SK-N-SH treated with all-trans-retinoic acid at 6 μM for 48 hours (cell line): ENCODE measurements at regions not wholly inside any gene's neighbourhood (a gene's known extent, or its start where the extent isn't known, plus 50 kb on each side); places are given as distances from the start of the nearest gene placed in this dataset.

Experiments used
- ATAC-seq: fragments of 200-7000 bp; cut with Tn5 transposase; 3 replicates; pipeline ENCODE4 v1.9.1; 2020; ENCODE audit warnings: mild to moderate bottlenecking, moderate library complexity
- ARNTL ChIP-seq: fragments of 450-650 bp; formaldehyde crosslinking; IDR thresholded peaks from 2 replicates; pipeline ENCODE4 v1.5.0; 2020; ENCODE audit warnings: low read depth, mild to moderate bottlenecking, moderate library complexity, borderline replicate concordance
- BACH2 ChIP-seq: fragments of 250-450 bp; sonication (Bioruptor Pico); IDR thresholded peaks from 2 replicates; pipeline ENCODE4 v1.9.0; 2021; ENCODE audit warnings: mild to moderate bottlenecking, borderline replicate concordance
- CSDC2 ChIP-seq: fragments of 250-450 bp; sonication (Bioruptor Pico); IDR thresholded peaks from 2 replicates; pipeline ENCODE4 v1.5.0; 2020; ENCODE audit warnings: mild to moderate bottlenecking, moderate library complexity
- ESRRG ChIP-seq: fragments of 250-450 bp; sonication (Bioruptor Pico); IDR thresholded peaks from 2 replicates; pipeline ENCODE4 v1.6.1; 2021; ENCODE audit warnings: mild to moderate bottlenecking
- GLIS3 ChIP-seq: fragments of 250-450 bp; sonication (Bioruptor Pico); IDR thresholded peaks from 2 replicates; pipeline ENCODE4 v1.5.0; 2020; ENCODE audit warnings: mild to moderate bottlenecking, moderate library complexity
- ISL1 ChIP-seq: fragments of 250-450 bp; sonication (Bioruptor Pico); IDR thresholded peaks from 2 replicates; pipeline ENCODE4 v2.1.2; 2022; ENCODE audit warnings: mild to moderate bottlenecking, moderate library complexity
- OSR1 ChIP-seq: fragments of 250-450 bp; sonication (Bioruptor Pico); IDR thresholded peaks from 2 replicates; pipeline ENCODE4 v1.8.0; 2022; ENCODE audit warnings: moderate library complexity, mild to moderate bottlenecking, inconsistent platforms
- PPARA ChIP-seq: fragments of 250-450 bp; sonication (Bioruptor Pico); IDR thresholded peaks from 2 replicates; pipeline ENCODE4 v1.5.0; 2020; ENCODE audit warnings: mild to moderate bottlenecking, borderline replicate concordance
- RARB ChIP-seq: fragments of 250-450 bp; sonication (Bioruptor Pico); IDR thresholded peaks from 2 replicates; pipeline ENCODE4 v1.8.0; 2021; ENCODE audit warnings: mild to moderate bottlenecking, moderate library complexity
- SNAI2 ChIP-seq: fragments of 250-450 bp; sonication (Bioruptor Pico); IDR thresholded peaks from 2 replicates; pipeline ENCODE4 v1.5.0; 2020; ENCODE audit warnings: mild to moderate bottlenecking, moderate library complexity
- TCF4 ChIP-seq: fragments of 250-450 bp; sonication (Bioruptor Pico); IDR thresholded peaks from 2 replicates; pipeline ENCODE4 v1.8.0; 2021; ENCODE audit warnings: mild to moderate bottlenecking, moderate library complexity, borderline replicate concordance
- TOX ChIP-seq: fragments of 250-450 bp; sonication (Bioruptor Pico); IDR thresholded peaks from 2 replicates; pipeline ENCODE4 v1.8.0; 2021; ENCODE audit warnings: mild to moderate bottlenecking, moderate library complexity, borderline replicate concordance
- ZC3H10 ChIP-seq: fragments of 250-450 bp; sonication (Bioruptor Pico); IDR thresholded peaks from 2 replicates; pipeline ENCODE4 v1.5.1; 2021; ENCODE audit warnings: mild to moderate bottlenecking, moderate library complexity
- ZFP3 ChIP-seq: fragments of 250-450 bp; sonication (Bioruptor Pico); IDR thresholded peaks from 2 replicates; pipeline ENCODE4 v1.5.0; 2020; ENCODE audit warnings: mild to moderate bottlenecking, moderate library complexity
- ZFP30 ChIP-seq: fragments of 450-650 bp; formaldehyde crosslinking; IDR thresholded peaks from 2 replicates; pipeline ENCODE4 v1.5.0; 2022; ENCODE audit warnings: mild to moderate bottlenecking, moderate library complexity
- ZNF565 ChIP-seq: fragments of 450-650 bp; formaldehyde crosslinking; conservative IDR thresholded peaks from 2 replicates; pipeline ENCODE4 v1.5.0; 2020; ENCODE audit warnings: low read depth, mild to moderate bottlenecking, moderate library complexity
- ZNF70 ChIP-seq: fragments of 450-650 bp; formaldehyde crosslinking; IDR thresholded peaks from 2 replicates; pipeline ENCODE4 v1.5.0; 2020; ENCODE audit warnings: mild to moderate bottlenecking, moderate library complexity
- ZNF8 ChIP-seq: fragments of 450-650 bp; formaldehyde crosslinking; IDR thresholded peaks from 2 replicates; pipeline ENCODE4 v1.5.0; 2020; ENCODE audit warnings: mild to moderate bottlenecking, moderate library complexity
- TF ChIP-seq, protein P1 (sequence below): fragments of 250-450 bp; sonication (Bioruptor Pico); IDR thresholded peaks from 2 replicates; pipeline ENCODE4 v1.5.1; 2020; ENCODE audit warnings: low read depth, mild to moderate bottlenecking, moderate library complexity
- TF ChIP-seq, protein P2 (sequence below): fragments of 250-450 bp; sonication (Bioruptor Pico); IDR thresholded peaks from 2 replicates; pipeline ENCODE4 v1.5.1; 2021; ENCODE audit warnings: mild to moderate bottlenecking, moderate library complexity
- TF ChIP-seq, protein P3 (sequence below): fragments of 250-450 bp; sonication (Bioruptor Pico); IDR thresholded peaks from 2 replicates; pipeline ENCODE4 v1.5.0; 2020; ENCODE audit warnings: mild to moderate bottlenecking, moderate library complexity
- TF ChIP-seq, protein P4 (sequence below): fragments of 250-450 bp; sonication (Bioruptor Pico); IDR thresholded peaks from 2 replicates; pipeline ENCODE4 v1.8.0; 2020; ENCODE audit warnings: mild to moderate bottlenecking, moderate library complexity, borderline replicate concordance

DNA sequence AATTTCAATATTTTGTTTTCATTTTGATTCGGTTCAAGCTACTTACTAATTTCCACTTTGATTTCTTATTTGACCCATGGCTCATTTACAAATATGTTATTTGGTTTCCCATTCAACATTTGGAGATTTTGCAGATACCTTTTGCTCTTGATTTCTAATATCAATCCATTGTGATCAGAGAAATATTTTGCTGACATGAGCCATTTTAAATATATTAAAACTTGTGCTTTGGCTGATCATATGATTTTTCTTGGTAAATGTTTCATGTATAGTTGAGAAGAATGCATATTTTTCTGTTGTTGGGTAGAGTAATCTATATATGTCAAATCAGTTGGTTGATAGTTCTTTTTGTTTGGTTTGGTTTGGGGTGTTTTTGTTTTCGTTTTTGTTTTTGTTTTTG lies 95.0 kb downstream of the GASK1B start:
- TF ChIP-seq PPARA (CRISPR knock-in tag) (no peak), ARNTL (CRISPR knock-in tag) (no peak), GLIS3 (CRISPR knock-in tag) (no peak), ZNF70 (CRISPR knock-in tag) (no peak), ZNF565 (CRISPR knock-in tag) (no peak), ESRRG (no peak), BACH2 (CRISPR knock-in tag) (no peak), SNAI2 (CRISPR knock-in tag) (no peak), ZC3H10 (CRISPR knock-in tag) (no peak), RARB (CRISPR knock-in tag) (no peak), CSDC2 (CRISPR knock-in tag) (no peak), ZFP30 (CRISPR knock-in tag) (no peak), OSR1 (CRISPR knock-in tag) (no peak), ZFP3 (CRISPR knock-in tag) (no peak), ISL1 (CRISPR knock-in tag) (no peak), TOX (CRISPR knock-in tag) (no peak)
- TF ChIP-seq, protein P1, sequence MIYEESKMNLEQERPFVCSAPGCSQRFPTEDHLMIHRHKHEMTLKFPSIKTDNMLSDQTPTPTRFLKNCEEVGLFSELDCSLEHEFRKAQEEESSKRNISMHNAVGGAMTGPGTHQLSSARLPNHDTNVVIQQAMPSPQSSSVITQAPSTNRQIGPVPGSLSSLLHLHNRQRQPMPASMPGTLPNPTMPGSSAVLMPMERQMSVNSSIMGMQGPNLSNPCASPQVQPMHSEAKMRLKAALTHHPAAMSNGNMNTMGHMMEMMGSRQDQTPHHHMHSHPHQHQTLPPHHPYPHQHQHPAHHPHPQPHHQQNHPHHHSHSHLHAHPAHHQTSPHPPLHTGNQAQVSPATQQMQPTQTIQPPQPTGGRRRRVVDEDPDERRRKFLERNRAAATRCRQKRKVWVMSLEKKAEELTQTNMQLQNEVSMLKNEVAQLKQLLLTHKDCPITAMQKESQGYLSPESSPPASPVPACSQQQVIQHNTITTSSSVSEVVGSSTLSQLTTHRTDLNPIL (CRISPR knock-in tag) = no peak
- TF ChIP-seq, protein P2, sequence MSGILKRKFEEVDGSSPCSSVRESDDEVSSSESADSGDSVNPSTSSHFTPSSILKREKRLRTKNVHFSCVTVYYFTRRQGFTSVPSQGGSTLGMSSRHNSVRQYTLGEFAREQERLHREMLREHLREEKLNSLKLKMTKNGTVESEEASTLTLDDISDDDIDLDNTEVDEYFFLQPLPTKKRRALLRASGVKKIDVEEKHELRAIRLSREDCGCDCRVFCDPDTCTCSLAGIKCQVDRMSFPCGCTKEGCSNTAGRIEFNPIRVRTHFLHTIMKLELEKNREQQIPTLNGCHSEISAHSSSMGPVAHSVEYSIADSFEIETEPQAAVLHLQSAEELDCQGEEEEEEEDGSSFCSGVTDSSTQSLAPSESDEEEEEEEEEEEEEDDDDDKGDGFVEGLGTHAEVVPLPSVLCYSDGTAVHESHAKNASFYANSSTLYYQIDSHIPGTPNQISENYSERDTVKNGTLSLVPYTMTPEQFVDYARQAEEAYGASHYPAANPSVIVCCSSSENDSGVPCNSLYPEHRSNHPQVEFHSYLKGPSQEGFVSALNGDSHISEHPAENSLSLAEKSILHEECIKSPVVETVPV (CRISPR knock-in tag) = no peak
- TF ChIP-seq, protein P3, sequence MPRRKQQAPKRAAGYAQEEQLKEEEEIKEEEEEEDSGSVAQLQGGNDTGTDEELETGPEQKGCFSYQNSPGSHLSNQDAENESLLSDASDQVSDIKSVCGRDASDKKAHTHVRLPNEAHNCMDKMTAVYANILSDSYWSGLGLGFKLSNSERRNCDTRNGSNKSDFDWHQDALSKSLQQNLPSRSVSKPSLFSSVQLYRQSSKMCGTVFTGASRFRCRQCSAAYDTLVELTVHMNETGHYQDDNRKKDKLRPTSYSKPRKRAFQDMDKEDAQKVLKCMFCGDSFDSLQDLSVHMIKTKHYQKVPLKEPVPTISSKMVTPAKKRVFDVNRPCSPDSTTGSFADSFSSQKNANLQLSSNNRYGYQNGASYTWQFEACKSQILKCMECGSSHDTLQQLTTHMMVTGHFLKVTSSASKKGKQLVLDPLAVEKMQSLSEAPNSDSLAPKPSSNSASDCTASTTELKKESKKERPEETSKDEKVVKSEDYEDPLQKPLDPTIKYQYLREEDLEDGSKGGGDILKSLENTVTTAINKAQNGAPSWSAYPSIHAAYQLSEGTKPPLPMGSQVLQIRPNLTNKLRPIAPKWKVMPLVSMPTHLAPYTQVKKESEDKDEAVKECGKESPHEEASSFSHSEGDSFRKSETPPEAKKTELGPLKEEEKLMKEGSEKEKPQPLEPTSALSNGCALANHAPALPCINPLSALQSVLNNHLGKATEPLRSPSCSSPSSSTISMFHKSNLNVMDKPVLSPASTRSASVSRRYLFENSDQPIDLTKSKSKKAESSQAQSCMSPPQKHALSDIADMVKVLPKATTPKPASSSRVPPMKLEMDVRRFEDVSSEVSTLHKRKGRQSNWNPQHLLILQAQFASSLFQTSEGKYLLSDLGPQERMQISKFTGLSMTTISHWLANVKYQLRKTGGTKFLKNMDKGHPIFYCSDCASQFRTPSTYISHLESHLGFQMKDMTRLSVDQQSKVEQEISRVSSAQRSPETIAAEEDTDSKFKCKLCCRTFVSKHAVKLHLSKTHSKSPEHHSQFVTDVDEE (CRISPR knock-in tag) = no peak
- TF ChIP-seq, all 23 proteins: peak for 0
- no peak for ATAC-seq

DNA sequence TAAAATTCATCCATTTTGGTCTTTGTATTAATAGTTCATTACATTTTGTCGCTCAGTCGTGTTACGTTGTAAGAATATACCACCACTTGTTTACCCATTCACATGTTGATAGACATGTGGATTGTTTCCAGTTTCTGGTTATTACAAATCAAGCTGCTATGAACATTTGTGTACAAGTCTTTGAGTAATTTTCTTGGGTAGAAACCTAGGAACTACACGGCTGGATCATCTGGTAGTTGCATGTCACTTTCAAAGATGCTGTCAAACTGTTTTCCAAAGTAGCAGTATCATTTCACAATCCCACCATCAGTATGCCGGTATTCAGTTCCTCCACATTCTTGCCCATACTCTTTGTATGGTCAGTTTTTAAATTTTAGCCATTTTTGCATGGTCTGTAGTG lies 98.0 kb downstream of the GASK1B start:
- no peak for ATAC-seq
- TF ChIP-seq ZNF70 (CRISPR knock-in tag) (no peak), PPARA (CRISPR knock-in tag) (no peak), BACH2 (CRISPR knock-in tag) (no peak), CSDC2 (CRISPR knock-in tag) (no peak), ARNTL (CRISPR knock-in tag) (no peak), TCF4 (CRISPR knock-in tag) (no peak), ZNF565 (CRISPR knock-in tag) (no peak), ZC3H10 (CRISPR knock-in tag) (no peak), ZNF8 (no peak), RARB (CRISPR knock-in tag) (no peak), ESRRG (no peak)
- TF ChIP-seq, protein P3 (CRISPR knock-in tag) = no peak
- TF ChIP-seq, protein P4, sequence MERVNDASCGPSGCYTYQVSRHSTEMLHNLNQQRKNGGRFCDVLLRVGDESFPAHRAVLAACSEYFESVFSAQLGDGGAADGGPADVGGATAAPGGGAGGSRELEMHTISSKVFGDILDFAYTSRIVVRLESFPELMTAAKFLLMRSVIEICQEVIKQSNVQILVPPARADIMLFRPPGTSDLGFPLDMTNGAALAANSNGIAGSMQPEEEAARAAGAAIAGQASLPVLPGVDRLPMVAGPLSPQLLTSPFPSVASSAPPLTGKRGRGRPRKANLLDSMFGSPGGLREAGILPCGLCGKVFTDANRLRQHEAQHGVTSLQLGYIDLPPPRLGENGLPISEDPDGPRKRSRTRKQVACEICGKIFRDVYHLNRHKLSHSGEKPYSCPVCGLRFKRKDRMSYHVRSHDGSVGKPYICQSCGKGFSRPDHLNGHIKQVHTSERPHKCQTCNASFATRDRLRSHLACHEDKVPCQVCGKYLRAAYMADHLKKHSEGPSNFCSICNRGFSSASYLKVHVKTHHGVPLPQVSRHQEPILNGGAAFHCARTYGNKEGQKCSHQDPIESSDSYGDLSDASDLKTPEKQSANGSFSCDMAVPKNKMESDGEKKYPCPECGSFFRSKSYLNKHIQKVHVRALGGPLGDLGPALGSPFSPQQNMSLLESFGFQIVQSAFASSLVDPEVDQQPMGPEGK (CRISPR knock-in tag) = no peak
- TF ChIP-seq, protein P2 (CRISPR knock-in tag) = no peak
- TF ChIP-seq, protein P1 (CRISPR knock-in tag) = no peak
